ENCODE measurements at regions not wholly inside any gene's neighbourhood (a gene's known extent, or its start where the extent isn't known, plus 50 kb on each side); places are given as distances from the start of the nearest gene placed in this dataset.

DNA sequence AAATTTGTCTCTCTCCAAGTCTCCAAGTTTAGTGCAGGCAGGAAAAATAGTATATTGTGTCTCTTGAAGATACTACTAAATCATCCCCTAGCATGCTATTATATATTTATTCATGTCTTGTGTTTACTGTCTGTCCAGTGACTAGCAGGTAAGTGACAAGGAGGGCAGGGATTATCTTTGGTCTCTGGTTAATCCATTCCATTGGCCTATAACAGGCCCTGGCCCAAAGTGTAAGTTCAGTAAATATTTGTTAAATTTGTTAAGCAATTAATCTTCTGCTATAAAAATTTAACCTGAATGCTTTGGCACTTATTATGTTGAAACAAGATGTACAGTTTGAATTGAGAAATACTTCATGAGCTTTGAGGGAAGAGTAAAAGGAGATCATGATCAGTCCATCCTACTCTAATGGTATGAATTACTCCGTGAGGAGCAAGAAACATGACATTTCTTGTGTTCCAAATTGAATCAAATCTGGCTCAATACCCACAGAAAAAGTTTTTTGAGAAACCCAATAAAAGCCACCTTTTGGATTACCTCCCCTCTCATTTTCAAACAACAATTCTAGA, 219.7 kb downstream of the DTWD2 start:
- Histone ChIP-seq H2AFZ (ENCODE audit: low read depth, low read length) (no peak overlapping the region), H3K27ac (ENCODE audit: insufficient read depth, low read depth, low read length) (no peak overlapping the region), H3K36me3 (ENCODE audit: control insufficient read depth in 2 of 2, extremely low read depth in 1 of 2, insufficient read depth in 2 of 2, low read length in 2 of 2) (no peaks in the 10 kb centered on the region), H3K9ac (replicated peaks; ENCODE audit: extremely low read depth, insufficient read depth, low read length) (no peak overlapping the region), H3K27me3 (ENCODE audit: control insufficient read depth in 2 of 2, insufficient read depth in 2 of 2, low read length in 2 of 2) (no peaks in the 10 kb centered on the region), H3K4me2 (ENCODE audit: insufficient read depth, low read length) (no peak overlapping the region), H3K9me3 (replicated peaks; ENCODE audit: control insufficient read depth, insufficient read depth, low read length) (no peaks in the 10 kb centered on the region), H4K20me1 (replicated peaks; ENCODE audit: control insufficient read depth, extremely low read depth, insufficient read depth, low read length) (no peaks in the 10 kb centered on the region), H3K79me2 (ENCODE audit: control insufficient read depth, insufficient read depth, low read length) (no peaks in the 10 kb centered on the region), H3K9me1 (replicated peaks; ENCODE audit: control insufficient read depth, extremely low read depth, insufficient read depth, low read length) (no peaks in the 10 kb centered on the region), H3K4me1 (ENCODE audit: control insufficient read depth, extremely low read depth, insufficient read depth, low read length) (no peaks in the 10 kb centered on the region), H3K4me3 (replicated peaks in 1 of 3; ENCODE audit: insufficient read depth in 1 of 3, low read depth in 1 of 3, low read length in 3 of 3) (no peak overlapping the region)
- TF ChIP-seq MYC (IDR thresholded peaks at IDR 0.05; ENCODE audit: low read depth, low read length) (no peak), POLR2AphosphoS5 (IDR thresholded peaks at IDR 0.05; ENCODE audit: insufficient read depth, low read depth, low read length) (no peak), POLR2A (IDR thresholded peaks at IDR 0.05; ENCODE audit: low read depth, low read length) (no peak), JUN (IDR thresholded peaks at IDR 0.05; ENCODE audit: borderline replicate concordance, insufficient read depth, insufficient read length, low read depth) (no peak), EZH2 (IDR thresholded peaks at IDR 0.05; ENCODE audit: borderline replicate concordance, low read depth, low read length, severe bottlenecking) (no peak), FOS (IDR thresholded peaks at IDR 0.05; ENCODE audit: borderline replicate concordance, insufficient read depth, low read length) (no peak), GATA2 (IDR thresholded peaks at IDR 0.05; ENCODE audit: insufficient read depth, insufficient read length, low read depth, low read length) (no peak)
- TF ChIP-seq, protein P1, sequence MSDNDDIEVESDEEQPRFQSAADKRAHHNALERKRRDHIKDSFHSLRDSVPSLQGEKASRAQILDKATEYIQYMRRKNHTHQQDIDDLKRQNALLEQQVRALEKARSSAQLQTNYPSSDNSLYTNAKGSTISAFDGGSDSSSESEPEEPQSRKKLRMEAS (IDR thresholded peaks at IDR 0.05; ENCODE audit: insufficient read depth, insufficient read length): no peak
- TF ChIP-seq, protein P2, sequence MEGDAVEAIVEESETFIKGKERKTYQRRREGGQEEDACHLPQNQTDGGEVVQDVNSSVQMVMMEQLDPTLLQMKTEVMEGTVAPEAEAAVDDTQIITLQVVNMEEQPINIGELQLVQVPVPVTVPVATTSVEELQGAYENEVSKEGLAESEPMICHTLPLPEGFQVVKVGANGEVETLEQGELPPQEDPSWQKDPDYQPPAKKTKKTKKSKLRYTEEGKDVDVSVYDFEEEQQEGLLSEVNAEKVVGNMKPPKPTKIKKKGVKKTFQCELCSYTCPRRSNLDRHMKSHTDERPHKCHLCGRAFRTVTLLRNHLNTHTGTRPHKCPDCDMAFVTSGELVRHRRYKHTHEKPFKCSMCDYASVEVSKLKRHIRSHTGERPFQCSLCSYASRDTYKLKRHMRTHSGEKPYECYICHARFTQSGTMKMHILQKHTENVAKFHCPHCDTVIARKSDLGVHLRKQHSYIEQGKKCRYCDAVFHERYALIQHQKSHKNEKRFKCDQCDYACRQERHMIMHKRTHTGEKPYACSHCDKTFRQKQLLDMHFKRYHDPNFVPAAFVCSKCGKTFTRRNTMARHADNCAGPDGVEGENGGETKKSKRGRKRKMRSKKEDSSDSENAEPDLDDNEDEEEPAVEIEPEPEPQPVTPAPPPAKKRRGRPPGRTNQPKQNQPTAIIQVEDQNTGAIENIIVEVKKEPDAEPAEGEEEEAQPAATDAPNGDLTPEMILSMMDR (IDR thresholded peaks at IDR 0.05; ENCODE audit: extremely low read depth in 1 of 2, insufficient read depth in 1 of 2, low read depth in 1 of 2, low read length in 2 of 2): no peak
- FAIRE-seq (no peak), DNase-seq (ENCODE audit: low read depth, low spot score) (no peak)
- intact Hi-C loops (cut with micrococcal nuclease) (no loop called here), dilution Hi-C loops (cut with MboI; ENCODE audit: extremely low pct_ligation_motif_present, low sequenced_read_pairs) (no loop called here)
- POLR2A ChIA-PET: no interaction called here
- CTCF ChIA-PET: no interaction called here
- BruUV-seq (replicated peaks): no TSS peak
